Liver (tissue), 3 donors: ENCODE measurements at regions not wholly inside any gene's neighbourhood (a gene's known extent, or its start where the extent isn't known, plus 50 kb on each side); places are given as distances from the start of the nearest gene placed in this dataset.

Source experiments
- ATF3 ChIP-seq: IDR thresholded peaks from 2 replicates; pipeline ENCODE4 v1.6.1; 2016; ENCODE audit warnings: antibody characterized with exemption
- EGR1 ChIP-seq, 2 donors: IDR thresholded peaks; 2 replicates each; pipeline ENCODE4 v1.6.1; 2016 to 2018; ENCODE audit warnings: antibody characterized with exemption in 2 of 2, low read depth in 2 of 2
- GABPA ChIP-seq, 2 donors: IDR thresholded peaks in 1 of 2; conservative IDR thresholded peaks in 1 of 2; 2 replicates each; pipeline ENCODE4 v1.6.1; 2016; ENCODE audit warnings: antibody characterized with exemption in 2 of 2, mild to moderate bottlenecking in 1 of 2, moderate library complexity in 1 of 2
- HNF4G ChIP-seq: IDR thresholded peaks from 2 replicates; pipeline ENCODE4 v1.6.1; 2016; ENCODE audit warnings: antibody characterized with exemption
- JUND ChIP-seq, 2 donors: IDR thresholded peaks; 2 replicates each; pipeline ENCODE4 v1.6.1; 2016; ENCODE audit warnings: antibody characterized with exemption in 2 of 2
- SP1 ChIP-seq: IDR thresholded peaks from 2 replicates; pipeline ENCODE4 v1.6.1; 2018; ENCODE audit warnings: antibody characterized with exemption, mild to moderate bottlenecking
- YY1 ChIP-seq: IDR thresholded peaks from 2 replicates; pipeline ENCODE4 v1.6.1; 2016; ENCODE audit warnings: antibody characterized with exemption, mild to moderate bottlenecking
- TF ChIP-seq, protein P1 (sequence below): fragments of 150-350 bp; IDR thresholded peaks from 2 replicates; pipeline ENCODE4 v1.5.1; 2017; ENCODE audit warnings: improper control_type of control experiment, low read depth, low read length; ENCODE audit not compliant: missing input control
- TF ChIP-seq, protein P2 (sequence below): IDR thresholded peaks from 2 replicates; pipeline ENCODE4 v1.6.1; 2016; ENCODE audit warnings: antibody characterized with exemption, mild to moderate bottlenecking
- TF ChIP-seq, protein P3 (sequence below): IDR thresholded peaks from 2 replicates; pipeline ENCODE4 v1.6.1; 2016; ENCODE audit warnings: antibody characterized with exemption
- donor health status: healthy.
- donor health status: healthy.

- no peak for TF ChIP-seq YY1
- TF ChIP-seq, protein P1, sequence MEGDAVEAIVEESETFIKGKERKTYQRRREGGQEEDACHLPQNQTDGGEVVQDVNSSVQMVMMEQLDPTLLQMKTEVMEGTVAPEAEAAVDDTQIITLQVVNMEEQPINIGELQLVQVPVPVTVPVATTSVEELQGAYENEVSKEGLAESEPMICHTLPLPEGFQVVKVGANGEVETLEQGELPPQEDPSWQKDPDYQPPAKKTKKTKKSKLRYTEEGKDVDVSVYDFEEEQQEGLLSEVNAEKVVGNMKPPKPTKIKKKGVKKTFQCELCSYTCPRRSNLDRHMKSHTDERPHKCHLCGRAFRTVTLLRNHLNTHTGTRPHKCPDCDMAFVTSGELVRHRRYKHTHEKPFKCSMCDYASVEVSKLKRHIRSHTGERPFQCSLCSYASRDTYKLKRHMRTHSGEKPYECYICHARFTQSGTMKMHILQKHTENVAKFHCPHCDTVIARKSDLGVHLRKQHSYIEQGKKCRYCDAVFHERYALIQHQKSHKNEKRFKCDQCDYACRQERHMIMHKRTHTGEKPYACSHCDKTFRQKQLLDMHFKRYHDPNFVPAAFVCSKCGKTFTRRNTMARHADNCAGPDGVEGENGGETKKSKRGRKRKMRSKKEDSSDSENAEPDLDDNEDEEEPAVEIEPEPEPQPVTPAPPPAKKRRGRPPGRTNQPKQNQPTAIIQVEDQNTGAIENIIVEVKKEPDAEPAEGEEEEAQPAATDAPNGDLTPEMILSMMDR = no peak
- TF ChIP-seq JUND (IDR thresholded peaks at IDR 0.05) = no peak
- no peak for TF ChIP-seq GABPA (IDR thresholded peaks at IDR 0.05 in 1 of 2, conservative IDR thresholded peaks at IDR 0.05 in 1 of 2)
- TF ChIP-seq, protein P2, sequence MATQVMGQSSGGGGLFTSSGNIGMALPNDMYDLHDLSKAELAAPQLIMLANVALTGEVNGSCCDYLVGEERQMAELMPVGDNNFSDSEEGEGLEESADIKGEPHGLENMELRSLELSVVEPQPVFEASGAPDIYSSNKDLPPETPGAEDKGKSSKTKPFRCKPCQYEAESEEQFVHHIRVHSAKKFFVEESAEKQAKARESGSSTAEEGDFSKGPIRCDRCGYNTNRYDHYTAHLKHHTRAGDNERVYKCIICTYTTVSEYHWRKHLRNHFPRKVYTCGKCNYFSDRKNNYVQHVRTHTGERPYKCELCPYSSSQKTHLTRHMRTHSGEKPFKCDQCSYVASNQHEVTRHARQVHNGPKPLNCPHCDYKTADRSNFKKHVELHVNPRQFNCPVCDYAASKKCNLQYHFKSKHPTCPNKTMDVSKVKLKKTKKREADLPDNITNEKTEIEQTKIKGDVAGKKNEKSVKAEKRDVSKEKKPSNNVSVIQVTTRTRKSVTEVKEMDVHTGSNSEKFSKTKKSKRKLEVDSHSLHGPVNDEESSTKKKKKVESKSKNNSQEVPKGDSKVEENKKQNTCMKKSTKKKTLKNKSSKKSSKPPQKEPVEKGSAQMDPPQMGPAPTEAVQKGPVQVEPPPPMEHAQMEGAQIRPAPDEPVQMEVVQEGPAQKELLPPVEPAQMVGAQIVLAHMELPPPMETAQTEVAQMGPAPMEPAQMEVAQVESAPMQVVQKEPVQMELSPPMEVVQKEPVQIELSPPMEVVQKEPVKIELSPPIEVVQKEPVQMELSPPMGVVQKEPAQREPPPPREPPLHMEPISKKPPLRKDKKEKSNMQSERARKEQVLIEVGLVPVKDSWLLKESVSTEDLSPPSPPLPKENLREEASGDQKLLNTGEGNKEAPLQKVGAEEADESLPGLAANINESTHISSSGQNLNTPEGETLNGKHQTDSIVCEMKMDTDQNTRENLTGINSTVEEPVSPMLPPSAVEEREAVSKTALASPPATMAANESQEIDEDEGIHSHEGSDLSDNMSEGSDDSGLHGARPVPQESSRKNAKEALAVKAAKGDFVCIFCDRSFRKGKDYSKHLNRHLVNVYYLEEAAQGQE = no peak
- TF ChIP-seq HNF4G = no peak
- TF ChIP-seq SP1 = no peak
- TF ChIP-seq EGR1 (IDR thresholded peaks at IDR 0.05; ENCODE audit: low read depth in 2 of 2) = no peak
- no peak for TF ChIP-seq ATF3
- TF ChIP-seq, protein P3, sequence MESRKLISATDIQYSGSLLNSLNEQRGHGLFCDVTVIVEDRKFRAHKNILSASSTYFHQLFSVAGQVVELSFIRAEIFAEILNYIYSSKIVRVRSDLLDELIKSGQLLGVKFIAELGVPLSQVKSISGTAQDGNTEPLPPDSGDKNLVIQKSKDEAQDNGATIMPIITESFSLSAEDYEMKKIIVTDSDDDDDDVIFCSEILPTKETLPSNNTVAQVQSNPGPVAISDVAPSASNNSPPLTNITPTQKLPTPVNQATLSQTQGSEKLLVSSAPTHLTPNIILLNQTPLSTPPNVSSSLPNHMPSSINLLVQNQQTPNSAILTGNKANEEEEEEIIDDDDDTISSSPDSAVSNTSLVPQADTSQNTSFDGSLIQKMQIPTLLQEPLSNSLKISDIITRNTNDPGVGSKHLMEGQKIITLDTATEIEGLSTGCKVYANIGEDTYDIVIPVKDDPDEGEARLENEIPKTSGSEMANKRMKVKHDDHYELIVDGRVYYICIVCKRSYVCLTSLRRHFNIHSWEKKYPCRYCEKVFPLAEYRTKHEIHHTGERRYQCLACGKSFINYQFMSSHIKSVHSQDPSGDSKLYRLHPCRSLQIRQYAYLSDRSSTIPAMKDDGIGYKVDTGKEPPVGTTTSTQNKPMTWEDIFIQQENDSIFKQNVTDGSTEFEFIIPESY = no peak
These were observed 250.7 kb downstream of the VAPA start for GRCh38 chr18:10164271-10165071.
